HEK293 (cell line): ENCODE measurements at regions not wholly inside any gene's neighbourhood (a gene's known extent, or its start where the extent isn't known, plus 50 kb on each side); places are given as distances from the start of the nearest gene placed in this dataset.

Experiments
- CTCF ChIA-PET: fragments of 350-600 bp; formaldehyde crosslinking; extraction: SDS; loops from one replicate; lab custom pipeline; 2021; ENCODE audit warnings: antibody characterized with exemption; lab: Yijun Ruan, JAX
- POLR2A ChIA-PET: fragments of 300-600 bp; formaldehyde crosslinking; extraction: SDS; loops from one replicate; lab custom pipeline; 2020; ENCODE audit warnings: antibody characterized with exemption, inconsistent platforms; lab: Yijun Ruan, JAX
- H3K27ac ChIP-seq: fragments of 200-500 bp; sonication (Bioruptor generic); 2 replicates; pipeline ENCODE4 v1.5.1; 2014; ENCODE audit warnings: low read depth, low read length, control low read depth, inconsistent platforms; ENCODE audit errors: extremely low read depth
- H3K36me3 ChIP-seq, 2 experiments: fragments of 200-500 bp in 1 of 2; sonication (Bioruptor generic) in 1 of 2; 1 replicate in 1 of 2; 2 replicates in 1 of 2; pipeline ENCODE4 v1.5.1; 2014 to 2017; ENCODE audit warnings: inconsistent platforms in 2 of 2, low read length in 2 of 2; ENCODE audit not compliant: control insufficient read depth in 2 of 2, insufficient read depth in 1 of 2
- H3K4me1 ChIP-seq: fragments of 200-500 bp; sonication (Bioruptor generic); 2 replicates; pipeline ENCODE4 v1.5.1; 2014; ENCODE audit warnings: mild to moderate bottlenecking, low read length, inconsistent platforms; ENCODE audit not compliant: control insufficient read depth, insufficient read depth
- H3K4me3 ChIP-seq: 2 replicates; pipeline ENCODE4 v1.5.1; 2011; ENCODE audit warnings: low read depth, mild to moderate bottlenecking, control low read depth, low read length, moderate library complexity
- H3K9me3 ChIP-seq: fragments of 200-500 bp; sonication (Bioruptor generic); 2 replicates; pipeline ENCODE4 v1.5.1; 2014; ENCODE audit warnings: low read depth, low read length, inconsistent platforms; ENCODE audit not compliant: control insufficient read depth, insufficient read depth
- HOXC10 ChIP-seq: sonication (generic); formaldehyde crosslinking; IDR thresholded peaks from 2 replicates; pipeline ENCODE4 v1.8.1; 2023; ENCODE audit warnings: mild to moderate bottlenecking, missing genetic modification reagents
- KLF7 ChIP-seq: fragments of 450-650 bp; formaldehyde crosslinking; IDR thresholded peaks from 2 replicates; pipeline ENCODE4 v1.5.1; 2016; ENCODE audit warnings: missing biosample characterization, missing genetic modification characterization, borderline replicate concordance
- MEIS1 ChIP-seq: sonication (generic); formaldehyde crosslinking; IDR thresholded peaks from 2 replicates; pipeline ENCODE4 v1.8.1; 2022; ENCODE audit warnings: missing genetic modification reagents, mild to moderate bottlenecking, borderline replicate concordance
- REPIN1 ChIP-seq: fragments of 450-650 bp; formaldehyde crosslinking; IDR thresholded peaks from 2 replicates; pipeline ENCODE4 v1.5.1; 2017; ENCODE audit warnings: missing biosample characterization, missing genetic modification characterization, low read depth
- SALL2 ChIP-seq: fragments of 450-650 bp; formaldehyde crosslinking; IDR thresholded peaks from 2 replicates; pipeline ENCODE4 v1.5.0; 2017; ENCODE audit warnings: missing biosample characterization, mild to moderate bottlenecking, missing genetic modification characterization, borderline replicate concordance
- ZNF114 ChIP-seq: fragments of 450-650 bp; formaldehyde crosslinking; IDR thresholded peaks from 2 replicates; pipeline ENCODE4 v1.5.0; 2017; ENCODE audit warnings: missing biosample characterization, missing genetic modification characterization
- ZNF211 ChIP-seq: fragments of 450-650 bp; formaldehyde crosslinking; IDR thresholded peaks from 2 replicates; pipeline ENCODE4 v1.5.1; 2016; ENCODE audit warnings: low read depth, missing biosample characterization, missing genetic modification characterization
- ZNF24 ChIP-seq: fragments of 450-650 bp; formaldehyde crosslinking; IDR thresholded peaks from 2 replicates; pipeline ENCODE4 v1.5.1; 2016; ENCODE audit warnings: missing biosample characterization, missing genetic modification characterization
- ZNF324 ChIP-seq: fragments of 450-650 bp; formaldehyde crosslinking; IDR thresholded peaks from 2 replicates; pipeline ENCODE4 v1.5.1; 2016; ENCODE audit warnings: missing biosample characterization, missing genetic modification characterization
- ZNF391 ChIP-seq: fragments of 450-650 bp; formaldehyde crosslinking; IDR thresholded peaks from 2 replicates; pipeline ENCODE4 v1.5.1; 2016; ENCODE audit warnings: low read depth, missing biosample characterization, missing genetic modification characterization, borderline replicate concordance
- ZNF473 ChIP-seq: fragments of 450-650 bp; formaldehyde crosslinking; IDR thresholded peaks from 2 replicates; pipeline ENCODE4 v1.5.1; 2017; ENCODE audit warnings: missing biosample characterization, missing genetic modification characterization
- ZNF549 ChIP-seq: fragments of 450-650 bp; IDR thresholded peaks from 2 replicates; pipeline ENCODE4 v1.5.1; 2018; ENCODE audit warnings: missing biosample characterization, missing genetic modification characterization, mild to moderate bottlenecking, inconsistent platforms, moderate library complexity
- ZNF830 ChIP-seq: fragments of 450-650 bp; IDR thresholded peaks from 2 replicates; pipeline ENCODE4 v1.5.0; 2018; ENCODE audit warnings: missing biosample characterization, missing genetic modification characterization, low read depth, mild to moderate bottlenecking, moderate library complexity
- ZSCAN23 ChIP-seq: fragments of 450-650 bp; formaldehyde crosslinking; IDR thresholded peaks from 2 replicates; pipeline ENCODE4 v1.5.1; 2016; ENCODE audit warnings: missing biosample characterization, missing genetic modification characterization
- TF ChIP-seq, protein P1 (sequence below): fragments of 450-650 bp; formaldehyde crosslinking; IDR thresholded peaks from 2 replicates; pipeline ENCODE4 v1.5.1; 2016; ENCODE audit warnings: missing biosample characterization, missing genetic modification characterization
- TF ChIP-seq, protein P2 (sequence below): fragments of 450-650 bp; formaldehyde crosslinking; IDR thresholded peaks from 2 replicates; pipeline ENCODE4 v1.5.1; 2017; ENCODE audit warnings: missing biosample characterization, missing genetic modification characterization
- TF ChIP-seq, protein P3 (sequence below): fragments of 450-650 bp; formaldehyde crosslinking; IDR thresholded peaks from 2 replicates; pipeline ENCODE4 v1.5.1; 2016; ENCODE audit warnings: missing biosample characterization, missing genetic modification characterization
- TF ChIP-seq, protein P4 (sequence below): fragments of 450-650 bp; IDR thresholded peaks from 2 replicates; pipeline ENCODE4 v1.5.1; 2018; ENCODE audit warnings: missing biosample characterization, mild to moderate bottlenecking, missing genetic modification characterization
- TF ChIP-seq, protein P5 (sequence below): fragments of 450-650 bp; formaldehyde crosslinking; IDR thresholded peaks from 2 replicates; pipeline ENCODE4 v1.5.1; 2016; ENCODE audit warnings: missing biosample characterization, missing genetic modification characterization

DNA sequence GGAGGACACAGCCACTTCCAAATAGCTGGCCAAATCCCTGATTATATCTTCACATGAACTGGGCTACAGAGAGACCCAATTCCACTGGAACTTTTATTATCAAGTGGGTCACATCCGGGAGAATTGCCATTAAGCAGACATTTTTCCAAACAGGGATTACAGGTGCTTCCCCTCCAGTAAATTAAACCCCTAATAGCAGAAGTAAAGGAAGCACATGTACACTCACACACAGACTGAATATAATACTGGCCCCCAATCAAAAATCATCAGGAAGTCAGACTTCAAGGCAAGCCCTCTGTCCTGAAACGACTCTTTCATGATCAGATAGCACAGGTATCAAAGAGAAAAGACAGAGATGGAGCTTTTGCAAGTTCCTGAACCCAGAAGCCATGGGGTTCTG is 118.6 kb upstream of the PPP2R5A start:
- no peak overlapping the region for H3K4me3 ChIP-seq
- no peaks in the 10 kb centered on the region for H3K36me3 ChIP-seq
- H3K27ac ChIP-seq = no peak overlapping the region
- H3K9me3 ChIP-seq = no peaks in the 10 kb centered on the region
- ChIA-PET CTCF (no interaction called here), POLR2A (no interaction called here)
- no peaks in the 10 kb centered on the region for H3K4me1 ChIP-seq
- TF ChIP-seq ZNF324 (no peak), ZNF211 (no peak), SALL2 (tag by site-specific recombination) (no peak), ZSCAN23 (tag by site-specific recombination) (no peak), ZNF114 (tag by site-specific recombination) (no peak), ZNF24 (tag by site-specific recombination) (no peak), ZNF391 (tag by site-specific recombination) (no peak), HOXC10 (CRISPR knock-in tag) (no peak), ZNF473 (no peak), KLF7 (no peak), MEIS1 (CRISPR knock-in tag) (no peak), ZNF830 (no peak), REPIN1 (tag by site-specific recombination) (no peak), ZNF549 (tag by site-specific recombination) (no peak)
- TF ChIP-seq, protein P1, sequence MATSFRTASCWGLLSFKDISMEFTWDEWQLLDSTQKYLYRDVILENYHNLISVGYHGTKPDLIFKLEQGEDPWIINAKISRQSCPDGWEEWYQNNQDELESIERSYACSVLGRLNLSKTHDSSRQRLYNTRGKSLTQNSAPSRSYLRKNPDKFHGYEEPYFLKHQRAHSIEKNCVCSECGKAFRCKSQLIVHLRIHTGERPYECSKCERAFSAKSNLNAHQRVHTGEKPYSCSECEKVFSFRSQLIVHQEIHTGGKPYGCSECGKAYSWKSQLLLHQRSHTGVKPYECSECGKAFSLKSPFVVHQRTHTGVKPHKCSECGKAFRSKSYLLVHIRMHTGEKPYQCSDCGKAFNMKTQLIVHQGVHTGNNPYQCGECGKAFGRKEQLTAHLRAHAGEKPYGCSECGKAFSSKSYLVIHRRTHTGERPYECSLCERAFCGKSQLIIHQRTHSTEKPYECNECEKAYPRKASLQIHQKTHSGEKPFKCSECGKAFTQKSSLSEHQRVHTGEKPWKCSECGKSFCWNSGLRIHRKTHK (tag by site-specific recombination) = no peak
- TF ChIP-seq, protein P2, sequence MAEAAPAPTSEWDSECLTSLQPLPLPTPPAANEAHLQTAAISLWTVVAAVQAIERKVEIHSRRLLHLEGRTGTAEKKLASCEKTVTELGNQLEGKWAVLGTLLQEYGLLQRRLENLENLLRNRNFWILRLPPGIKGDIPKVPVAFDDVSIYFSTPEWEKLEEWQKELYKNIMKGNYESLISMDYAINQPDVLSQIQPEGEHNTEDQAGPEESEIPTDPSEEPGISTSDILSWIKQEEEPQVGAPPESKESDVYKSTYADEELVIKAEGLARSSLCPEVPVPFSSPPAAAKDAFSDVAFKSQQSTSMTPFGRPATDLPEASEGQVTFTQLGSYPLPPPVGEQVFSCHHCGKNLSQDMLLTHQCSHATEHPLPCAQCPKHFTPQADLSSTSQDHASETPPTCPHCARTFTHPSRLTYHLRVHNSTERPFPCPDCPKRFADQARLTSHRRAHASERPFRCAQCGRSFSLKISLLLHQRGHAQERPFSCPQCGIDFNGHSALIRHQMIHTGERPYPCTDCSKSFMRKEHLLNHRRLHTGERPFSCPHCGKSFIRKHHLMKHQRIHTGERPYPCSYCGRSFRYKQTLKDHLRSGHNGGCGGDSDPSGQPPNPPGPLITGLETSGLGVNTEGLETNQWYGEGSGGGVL (tag by site-specific recombination) = no peak
- TF ChIP-seq, protein P3, sequence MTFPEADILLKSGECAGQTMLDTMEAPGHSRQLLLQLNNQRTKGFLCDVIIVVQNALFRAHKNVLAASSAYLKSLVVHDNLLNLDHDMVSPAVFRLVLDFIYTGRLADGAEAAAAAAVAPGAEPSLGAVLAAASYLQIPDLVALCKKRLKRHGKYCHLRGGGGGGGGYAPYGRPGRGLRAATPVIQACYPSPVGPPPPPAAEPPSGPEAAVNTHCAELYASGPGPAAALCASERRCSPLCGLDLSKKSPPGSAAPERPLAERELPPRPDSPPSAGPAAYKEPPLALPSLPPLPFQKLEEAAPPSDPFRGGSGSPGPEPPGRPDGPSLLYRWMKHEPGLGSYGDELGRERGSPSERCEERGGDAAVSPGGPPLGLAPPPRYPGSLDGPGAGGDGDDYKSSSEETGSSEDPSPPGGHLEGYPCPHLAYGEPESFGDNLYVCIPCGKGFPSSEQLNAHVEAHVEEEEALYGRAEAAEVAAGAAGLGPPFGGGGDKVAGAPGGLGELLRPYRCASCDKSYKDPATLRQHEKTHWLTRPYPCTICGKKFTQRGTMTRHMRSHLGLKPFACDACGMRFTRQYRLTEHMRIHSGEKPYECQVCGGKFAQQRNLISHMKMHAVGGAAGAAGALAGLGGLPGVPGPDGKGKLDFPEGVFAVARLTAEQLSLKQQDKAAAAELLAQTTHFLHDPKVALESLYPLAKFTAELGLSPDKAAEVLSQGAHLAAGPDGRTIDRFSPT (tag by site-specific recombination) = no peak
- TF ChIP-seq, protein P4, sequence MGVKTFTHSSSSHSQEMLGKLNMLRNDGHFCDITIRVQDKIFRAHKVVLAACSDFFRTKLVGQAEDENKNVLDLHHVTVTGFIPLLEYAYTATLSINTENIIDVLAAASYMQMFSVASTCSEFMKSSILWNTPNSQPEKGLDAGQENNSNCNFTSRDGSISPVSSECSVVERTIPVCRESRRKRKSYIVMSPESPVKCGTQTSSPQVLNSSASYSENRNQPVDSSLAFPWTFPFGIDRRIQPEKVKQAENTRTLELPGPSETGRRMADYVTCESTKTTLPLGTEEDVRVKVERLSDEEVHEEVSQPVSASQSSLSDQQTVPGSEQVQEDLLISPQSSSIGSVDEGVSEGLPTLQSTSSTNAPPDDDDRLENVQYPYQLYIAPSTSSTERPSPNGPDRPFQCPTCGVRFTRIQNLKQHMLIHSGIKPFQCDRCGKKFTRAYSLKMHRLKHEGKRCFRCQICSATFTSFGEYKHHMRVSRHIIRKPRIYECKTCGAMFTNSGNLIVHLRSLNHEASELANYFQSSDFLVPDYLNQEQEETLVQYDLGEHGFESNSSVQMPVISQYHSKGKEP (tag by site-specific recombination) = no peak
- TF ChIP-seq, protein P5, sequence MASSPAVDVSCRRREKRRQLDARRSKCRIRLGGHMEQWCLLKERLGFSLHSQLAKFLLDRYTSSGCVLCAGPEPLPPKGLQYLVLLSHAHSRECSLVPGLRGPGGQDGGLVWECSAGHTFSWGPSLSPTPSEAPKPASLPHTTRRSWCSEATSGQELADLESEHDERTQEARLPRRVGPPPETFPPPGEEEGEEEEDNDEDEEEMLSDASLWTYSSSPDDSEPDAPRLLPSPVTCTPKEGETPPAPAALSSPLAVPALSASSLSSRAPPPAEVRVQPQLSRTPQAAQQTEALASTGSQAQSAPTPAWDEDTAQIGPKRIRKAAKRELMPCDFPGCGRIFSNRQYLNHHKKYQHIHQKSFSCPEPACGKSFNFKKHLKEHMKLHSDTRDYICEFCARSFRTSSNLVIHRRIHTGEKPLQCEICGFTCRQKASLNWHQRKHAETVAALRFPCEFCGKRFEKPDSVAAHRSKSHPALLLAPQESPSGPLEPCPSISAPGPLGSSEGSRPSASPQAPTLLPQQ = no peak
